IMR-90 (cell line): ENCODE measurements at regions not wholly inside any gene's neighbourhood (a gene's known extent, or its start where the extent isn't known, plus 50 kb on each side); places are given as distances from the start of the nearest gene placed in this dataset.

ENCODE experiments used
- ATAC-seq: fragments of 200-7000 bp; cut with Tn5 transposase; 2 replicates; pipeline ENCODE4 v1.9.1; 2020; ENCODE audit warnings: low read depth, mild to moderate bottlenecking, moderate library complexity
- BruUV-seq: library from RNA; stranded (reverse); fragments of 400-500 nt; replicated peaks from 2 replicates; lab custom pipeline; 2021; lab: Mats Ljungman, UMichigan
- CTCF ChIA-PET: fragments of 300-600 bp; formaldehyde crosslinking; extraction: SDS; loops from one replicate; lab custom pipeline; 2021; ENCODE audit warnings: antibody characterized with exemption; lab: Yijun Ruan, JAX
- POLR2A ChIA-PET: fragments of 300-600 bp; sonication (Branson Sonifier 250); formaldehyde crosslinking; loops from one replicate; lab custom pipeline; 2022; ENCODE audit warnings: antibody characterized with exemption; ENCODE audit not compliant: unreplicated experiment; lab: Charles Lee
- DNase-seq: peaks from one replicate; pipeline ENCODE4 v3.0.0; 2013
- H2AFZ ChIP-seq: replicated peaks from 2 replicates; pipeline ENCODE3; 2013; ENCODE audit warnings: low read length, mild to moderate bottlenecking; ENCODE audit not compliant: poor library complexity
- H2AK5ac ChIP-seq: 2 replicates; pipeline ENCODE4 v1.6.1; 2013; ENCODE audit warnings: low read depth, low read length, inconsistent platforms
- H2AK9ac ChIP-seq: replicated peaks from 2 replicates; pipeline ENCODE3; 2013; ENCODE audit warnings: mild to moderate bottlenecking, low read depth, low read length, moderate library complexity; ENCODE audit not compliant: poor library complexity
- H2BK120ac ChIP-seq: 2 replicates; pipeline ENCODE4 v1.6.1; 2013; ENCODE audit warnings: low read depth, low read length, inconsistent platforms
- H2BK15ac ChIP-seq: 3 replicates; pipeline ENCODE4 v1.6.1; 2013; ENCODE audit warnings: low read depth, low read length, inconsistent platforms
- H2BK20ac ChIP-seq: 2 replicates; pipeline ENCODE4 v1.6.1; 2013; ENCODE audit warnings: low read depth, mild to moderate bottlenecking, inconsistent platforms, low read length, moderate library complexity
- H2BK5ac ChIP-seq: 2 replicates; pipeline ENCODE4 v1.6.1; 2013; ENCODE audit warnings: mild to moderate bottlenecking, low read depth, low read length, inconsistent platforms; ENCODE audit not compliant: poor library complexity, severe bottlenecking
- H3K14ac ChIP-seq: replicated peaks from 2 replicates; pipeline ENCODE4 v1.6.1; 2013; ENCODE audit warnings: low read depth, low read length, inconsistent platforms
- H3K18ac ChIP-seq: 2 replicates; pipeline ENCODE4 v1.6.1; 2013; ENCODE audit warnings: low read depth, low read length, control low read depth
- H3K23ac ChIP-seq: 2 replicates; pipeline ENCODE4 v1.6.1; 2013; ENCODE audit warnings: low read depth, low read length, inconsistent platforms
- H3K27ac ChIP-seq: 2 replicates; pipeline ENCODE4 v1.5.1; 2013; ENCODE audit warnings: mild to moderate bottlenecking, control low read depth, low read length; ENCODE audit not compliant: insufficient read depth
- H3K27me3 ChIP-seq: 2 replicates; pipeline ENCODE4 v1.6.1; 2013; ENCODE audit warnings: low read length; ENCODE audit not compliant: control insufficient read depth, insufficient read depth
- H3K36me3 ChIP-seq: 2 replicates; pipeline ENCODE4 v1.6.1; 2013; ENCODE audit warnings: low read length, mixed read lengths; ENCODE audit not compliant: control insufficient read depth, insufficient read depth
- H3K4ac ChIP-seq: 2 replicates; pipeline ENCODE4 v1.6.1; 2013; ENCODE audit warnings: low read depth, low read length, inconsistent platforms
- H3K4me1 ChIP-seq: 2 replicates; pipeline ENCODE4 v1.6.1; 2013; ENCODE audit warnings: low read length, mixed read lengths; ENCODE audit not compliant: control insufficient read depth, insufficient read depth
- H3K4me2 ChIP-seq: 2 replicates; pipeline ENCODE4 v1.6.1; 2013; ENCODE audit warnings: low read depth, mild to moderate bottlenecking, control low read depth, low read length, moderate library complexity
- H3K4me3 ChIP-seq: 2 replicates; pipeline ENCODE4 v1.5.1; 2013; ENCODE audit warnings: low read depth, mild to moderate bottlenecking, control low read depth, low read length, moderate library complexity; ENCODE audit not compliant: insufficient read depth
- H3K56ac ChIP-seq: 2 replicates; pipeline ENCODE4 v1.6.1; 2013; ENCODE audit warnings: low read length, inconsistent platforms; ENCODE audit not compliant: insufficient read depth; ENCODE audit errors: extremely low read depth
- H3K79me1 ChIP-seq, 2 experiments: 2 replicates each; pipeline ENCODE4 v1.6.1; 2013; ENCODE audit warnings: low read length in 2 of 2, inconsistent platforms in 1 of 2, low read depth in 1 of 2
- H3K9ac ChIP-seq: 2 replicates; pipeline ENCODE4 v1.6.1; 2013; ENCODE audit warnings: low read depth, low read length, control low read depth
- H3K9me1 ChIP-seq: 2 replicates; pipeline ENCODE4 v1.6.1; 2013; ENCODE audit warnings: low read length, inconsistent platforms; ENCODE audit not compliant: insufficient read depth
- H3K9me3 ChIP-seq: 2 replicates; pipeline ENCODE4 v1.6.1; 2013; ENCODE audit warnings: low read length; ENCODE audit not compliant: control insufficient read depth, insufficient read depth
- H4K20me1 ChIP-seq: 2 replicates; pipeline ENCODE4 v1.6.1; 2013; ENCODE audit warnings: low read length, inconsistent platforms; ENCODE audit not compliant: insufficient read depth
- H4K5ac ChIP-seq: 2 replicates; pipeline ENCODE4 v1.6.1; 2013; ENCODE audit warnings: mild to moderate bottlenecking, low read depth, low read length, control low read depth
- H4K8ac ChIP-seq, 2 experiments: 2 replicates each; pipeline ENCODE4 v1.6.1; 2013; ENCODE audit warnings: low read depth in 2 of 2, low read length in 2 of 2, control low read depth in 1 of 2, inconsistent platforms in 1 of 2
- H4K91ac ChIP-seq: 2 replicates; pipeline ENCODE4 v1.6.1; 2013; ENCODE audit warnings: low read depth, low read length, inconsistent platforms; ENCODE audit not compliant: insufficient read depth
- BHLHE40 ChIP-seq: fragments of 150-350 bp; IDR thresholded peaks from 2 replicates; pipeline ENCODE4 v1.6.1; 2016; ENCODE audit warnings: mild to moderate bottlenecking, low read depth, low read length
- CEBPB ChIP-seq: IDR thresholded peaks from 2 replicates; pipeline ENCODE4 v1.6.1; 2012; ENCODE audit warnings: low read depth, low read length, improper control_type of control experiment
- CHD1 ChIP-seq: IDR thresholded peaks from 2 replicates; pipeline ENCODE4 v1.6.1; 2012; ENCODE audit warnings: low read depth, low read length, improper control_type of control experiment
- MAFK ChIP-seq: IDR thresholded peaks from 2 replicates; pipeline ENCODE4 v1.6.1; 2012; ENCODE audit warnings: low read depth, low read length, improper control_type of control experiment
- MAZ ChIP-seq: IDR thresholded peaks from 2 replicates; pipeline ENCODE4 v1.6.1; 2012; ENCODE audit warnings: low read depth, mild to moderate bottlenecking, low read length, improper control_type of control experiment, moderate library complexity, borderline replicate concordance
- MXI1 ChIP-seq: IDR thresholded peaks from 2 replicates; pipeline ENCODE4 v1.6.1; 2012; ENCODE audit warnings: low read depth, mild to moderate bottlenecking, low read length, moderate library complexity, borderline replicate concordance
- POLR2A ChIP-seq: IDR thresholded peaks from 2 replicates; pipeline ENCODE4 v1.6.1; 2012; ENCODE audit warnings: mild to moderate bottlenecking, low read depth, low read length
- RAD21 ChIP-seq: IDR thresholded peaks from 2 replicates; pipeline ENCODE4 v1.6.1; 2012; ENCODE audit warnings: low read length, improper control_type of control experiment
- RCOR1 ChIP-seq: IDR thresholded peaks from 2 replicates; pipeline ENCODE4 v1.6.1; 2012; ENCODE audit warnings: mild to moderate bottlenecking, low read length, improper control_type of control experiment; ENCODE audit not compliant: insufficient replicate concordance
- RFX5 ChIP-seq: IDR thresholded peaks from 2 replicates; pipeline ENCODE4 v1.8.0; 2012; ENCODE audit warnings: low read depth, mild to moderate bottlenecking, low read length, moderate library complexity
- SMC3 ChIP-seq: fragments of 150-350 bp; IDR thresholded peaks from 2 replicates; pipeline ENCODE4 v1.6.1; 2016; ENCODE audit warnings: low read depth, mild to moderate bottlenecking, antibody characterized with exemption, low read length, moderate library complexity
- USF2 ChIP-seq: fragments of 150-350 bp; IDR thresholded peaks from 2 replicates; pipeline ENCODE4 v1.6.1; 2017; ENCODE audit warnings: mild to moderate bottlenecking, antibody characterized with exemption, low read length, low read depth
- WGBS, 2 experiments: methylation state at CpG; one replicate each; pipeline versions ENCODE4 v1.1.5 to v1.1.7; 2013; ENCODE audit warnings: missing lambda C conversion rate in 2 of 2; ENCODE audit not compliant: insufficient read length in 1 of 2; ENCODE audit errors: extremely low coverage in 2 of 2; 5-methylcytosine and 5-hydroxymethylcytosine counted together
- dilution Hi-C: fragments of 300-500 bp; cut with HindIII; formaldehyde crosslinking; loops from one replicate; pipeline ENCODE4 v1.14.3; 2018; ENCODE audit warnings: low sequenced_read_pairs; ENCODE audit not compliant: unreplicated experiment
- in situ Hi-C: fragments of 300-500 bp; cut with MboI; formaldehyde crosslinking; loops from 3 replicates; pipeline ENCODE4 v1.14.3; 2019; ENCODE audit warnings: low sequenced_read_pairs, inconsistent platforms, mixed read lengths
- intact Hi-C: fragments of 100-400 bp; cut with micrococcal nuclease; formaldehyde crosslinking; loops from 2 replicates; pipeline ENCODE4 v1.10.0; 2022
- TF ChIP-seq, protein P1 (sequence below): conservative IDR thresholded peaks from 2 replicates; pipeline ENCODE4 v1.5.1; 2012; ENCODE audit warnings: mild to moderate bottlenecking, low read depth, low read length, improper control_type of control experiment

DNA sequence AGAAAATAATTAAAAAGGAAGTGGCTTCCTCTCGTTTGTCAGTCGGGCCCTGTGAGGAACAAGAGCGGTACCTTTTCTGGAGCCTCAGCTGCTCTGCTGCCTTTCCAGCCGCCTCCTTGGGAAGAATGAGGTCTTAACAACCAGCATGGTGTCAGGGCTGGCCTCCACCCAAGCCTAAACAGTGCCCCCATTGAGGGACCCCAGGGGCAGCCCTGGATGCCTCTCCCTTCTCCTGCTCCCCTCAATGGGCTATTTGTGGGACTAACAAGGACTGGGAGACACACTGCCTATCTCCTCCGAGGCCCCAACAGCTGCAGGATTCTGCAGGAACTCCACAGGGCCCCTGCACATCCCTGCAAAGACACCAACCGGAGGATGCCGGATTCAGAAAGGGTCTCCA is 155.4 kb upstream of the MAP3K1 start:
- H3K27me3 ChIP-seq = peaks cover 4% of the 10 kb centered on the region
- H3K4ac ChIP-seq = no peak overlapping the region
- WGBS, 2 experiments = 70% methylated on average over 2 of the region's 7 CpGs; no CpG with 5 or more reads in 1 of the 2 experiments
- H3K9me1 ChIP-seq = peaks cover 4% of the 10 kb centered on the region; the same call in 1 of the 2 replicates
- H3K79me1 ChIP-seq = no peaks in the 10 kb centered on the region
- in situ Hi-C loops (no loop called here), intact Hi-C loops (loop anchor here (2.0 kb wide), 1 partner anchor 63 kb away; no protein-coding TSS in a partner anchor), dilution Hi-C loops (no loop called here)
- no peak overlapping the region for H2BK5ac ChIP-seq
- H3K23ac ChIP-seq = no peak overlapping the region
- ChIA-PET POLR2A (no interaction called here), CTCF (interaction anchor here (1.2 kb wide), 1 partner anchor 16 kb away, joined by 5 read pairs; no protein-coding TSS in a partner anchor)
- no peak overlapping the region for H2AFZ ChIP-seq
- ATAC-seq (no peak), DNase-seq (no peak)
- no peak overlapping the region for H3K14ac ChIP-seq
- no TSS peak for BruUV-seq
- no peaks in the 10 kb centered on the region for H3K36me3 ChIP-seq
- peaks cover 8% of the 10 kb centered on the region; the same call in 1 of the 2 replicates for H3K4me1 ChIP-seq
- H4K20me1 ChIP-seq = no peaks in the 10 kb centered on the region
- H4K8ac ChIP-seq = no peak overlapping the region
- H3K56ac ChIP-seq = no peak overlapping the region
- no peak overlapping the region for H2BK20ac ChIP-seq
- no peak overlapping the region for H3K4me2 ChIP-seq
- no peak overlapping the region for H2AK9ac ChIP-seq
- no peak overlapping the region for H4K5ac ChIP-seq
- H3K9ac ChIP-seq = no peak overlapping the region
- H3K9me3 ChIP-seq = no peaks in the 10 kb centered on the region
- no peak overlapping the region for H2AK5ac ChIP-seq
- TF ChIP-seq RCOR1 (no peak), MAZ (no peak), CEBPB (no peak), POLR2A (no peak), BHLHE40 (no peak), MAFK (no peak), CHD1 (no peak), MXI1 (no peak), USF2 (no peak), RAD21 (no peak), RFX5 (no peak), SMC3 (no peak)
- TF ChIP-seq, protein P1, sequence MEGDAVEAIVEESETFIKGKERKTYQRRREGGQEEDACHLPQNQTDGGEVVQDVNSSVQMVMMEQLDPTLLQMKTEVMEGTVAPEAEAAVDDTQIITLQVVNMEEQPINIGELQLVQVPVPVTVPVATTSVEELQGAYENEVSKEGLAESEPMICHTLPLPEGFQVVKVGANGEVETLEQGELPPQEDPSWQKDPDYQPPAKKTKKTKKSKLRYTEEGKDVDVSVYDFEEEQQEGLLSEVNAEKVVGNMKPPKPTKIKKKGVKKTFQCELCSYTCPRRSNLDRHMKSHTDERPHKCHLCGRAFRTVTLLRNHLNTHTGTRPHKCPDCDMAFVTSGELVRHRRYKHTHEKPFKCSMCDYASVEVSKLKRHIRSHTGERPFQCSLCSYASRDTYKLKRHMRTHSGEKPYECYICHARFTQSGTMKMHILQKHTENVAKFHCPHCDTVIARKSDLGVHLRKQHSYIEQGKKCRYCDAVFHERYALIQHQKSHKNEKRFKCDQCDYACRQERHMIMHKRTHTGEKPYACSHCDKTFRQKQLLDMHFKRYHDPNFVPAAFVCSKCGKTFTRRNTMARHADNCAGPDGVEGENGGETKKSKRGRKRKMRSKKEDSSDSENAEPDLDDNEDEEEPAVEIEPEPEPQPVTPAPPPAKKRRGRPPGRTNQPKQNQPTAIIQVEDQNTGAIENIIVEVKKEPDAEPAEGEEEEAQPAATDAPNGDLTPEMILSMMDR = no peak
- H3K18ac ChIP-seq = no peak overlapping the region
- H3K4me3 ChIP-seq = no peak overlapping the region
- H2BK15ac ChIP-seq = no peak overlapping the region
- H2BK120ac ChIP-seq = no peak overlapping the region
- no peak overlapping the region for H3K27ac ChIP-seq
- H4K91ac ChIP-seq = no peak overlapping the region
